H1 (cell line): ENCODE measurements at regions not wholly inside any gene's neighbourhood (a gene's known extent, or its start where the extent isn't known, plus 50 kb on each side); places are given as distances from the start of the nearest gene placed in this dataset.

ENCODE experiments used
- CTCF ChIA-PET: fragments of 300-600 bp; sonication (Branson Sonifier 250); formaldehyde crosslinking; loops from one replicate; lab custom pipeline; 2021; ENCODE audit not compliant: partially characterized antibody; lab: Charles Lee
- POLR2A ChIA-PET: fragments of 300-600 bp; sonication (Branson Sonifier 250); formaldehyde crosslinking; loops from one replicate; lab custom pipeline; 2021; ENCODE audit warnings: inconsistent platforms; ENCODE audit not compliant: partially characterized antibody; lab: Charles Lee
- DNase-seq, 2 experiments: peaks; one replicate each; pipeline versions ENCODE4 v3.0.0 to v3.0.0-alpha.2; 2010 to 2022; ENCODE audit warnings: low spot score in 2 of 2, low read depth in 1 of 2, mixed read lengths in 1 of 2
- FAIRE-seq: peaks from 2 replicates; lab custom pipeline; 2011; peaks lifted over from hg19 to GRCh38; lab: Jason Lieb, UNC
- H2AFZ ChIP-seq: 2 replicates; pipeline ENCODE4 v1.8.1; 2012; ENCODE audit warnings: low read length, inconsistent platforms
- H2AK5ac ChIP-seq: 2 replicates; pipeline ENCODE4 v1.6.1; 2013; ENCODE audit warnings: low read depth, low read length
- H2BK120ac ChIP-seq: replicated peaks from 2 replicates; pipeline ENCODE3; 2013; ENCODE audit warnings: low read depth, low read length, inconsistent platforms
- H2BK12ac ChIP-seq: 2 replicates; pipeline ENCODE4 v1.6.1; 2013; ENCODE audit warnings: low read depth, low read length
- H2BK15ac ChIP-seq: 2 replicates; pipeline ENCODE4 v1.6.1; 2013; ENCODE audit warnings: low read length
- H2BK20ac ChIP-seq: 2 replicates; pipeline ENCODE4 v1.6.1; 2013; ENCODE audit warnings: low read length
- H2BK5ac ChIP-seq: 2 replicates; pipeline ENCODE4 v1.6.1; 2013; ENCODE audit warnings: low read depth, low read length
- H3K14ac ChIP-seq: 2 replicates; pipeline ENCODE4 v1.6.1; 2013; ENCODE audit warnings: inconsistent platforms; ENCODE audit not compliant: insufficient read length
- H3K18ac ChIP-seq: 2 replicates; pipeline ENCODE4 v1.6.1; 2013; ENCODE audit warnings: low read length; ENCODE audit errors: extremely low read depth
- H3K23ac ChIP-seq: 2 replicates; pipeline ENCODE4 v1.6.1; 2013; ENCODE audit warnings: inconsistent platforms; ENCODE audit not compliant: insufficient read length
- H3K23me2 ChIP-seq: 2 replicates; pipeline ENCODE4 v1.6.1; 2013; ENCODE audit warnings: low read depth, low read length
- H3K27ac ChIP-seq: 2 replicates; pipeline ENCODE4 v1.6.1; 2011; ENCODE audit warnings: low read depth, low read length, inconsistent platforms
- H3K27me3 ChIP-seq, 4 experiments: replicated peaks in 1 of 4; 1 replicate in 1 of 4; 2 replicates in 3 of 4; pipeline versions ENCODE4 v1.6.1 to v1.8.1; 2011 to 2013; ENCODE audit warnings: low read length in 3 of 4, mild to moderate bottlenecking in 3 of 4, inconsistent platforms in 2 of 4, mixed read lengths in 2 of 4, moderate library complexity in 1 of 4; ENCODE audit not compliant: control insufficient read depth in 3 of 4, insufficient read depth in 3 of 4; ENCODE audit errors: extremely low read depth in 1 of 4
- H3K36me3 ChIP-seq, 4 experiments: 2 replicates each; pipeline versions ENCODE4 v1.6.1 to v1.8.1; 2011 to 2013; ENCODE audit warnings: mild to moderate bottlenecking in 4 of 4, low read length in 3 of 4, moderate library complexity in 2 of 4, control low read depth in 1 of 4, inconsistent platforms in 1 of 4; ENCODE audit not compliant: insufficient read depth in 4 of 4, control insufficient read depth in 2 of 4
- H3K4ac ChIP-seq: replicated peaks from 2 replicates; pipeline ENCODE3; 2013; ENCODE audit warnings: low read length, low read depth, mixed read lengths, inconsistent platforms; ENCODE audit not compliant: insufficient read length
- H3K4me1 ChIP-seq, 4 experiments: replicated peaks in 1 of 4; 1 replicate in 1 of 4; 2 replicates in 3 of 4; pipeline versions ENCODE4 v1.6.1 to v1.8.1; 2011 to 2013; ENCODE audit warnings: low read length in 3 of 4, inconsistent platforms in 2 of 4, mixed read lengths in 1 of 4; ENCODE audit not compliant: insufficient read depth in 4 of 4, control insufficient read depth in 3 of 4
- H3K4me2 ChIP-seq, 2 experiments: 2 replicates each; pipeline versions ENCODE4 v1.6.1 to v1.8.1; 2011 to 2013; ENCODE audit warnings: low read depth in 2 of 2, low read length in 2 of 2, control low read depth in 1 of 2, inconsistent platforms in 1 of 2, mild to moderate bottlenecking in 1 of 2; ENCODE audit not compliant: insufficient read depth in 1 of 2
- H3K4me3 ChIP-seq, 4 experiments: fragments of 200-600, 300-600 bp in 1 of 4; sonication (generic), shearing (Covaris generic), sonication (Bioruptor Twin) in 1 of 4; 2 replicates each; pipeline versions ENCODE4 v1.5.1 to v1.8.1; 2011 to 2016; ENCODE audit warnings: low read length in 4 of 4, low read depth in 3 of 4, control low read depth in 2 of 4, inconsistent platforms in 2 of 4, mild to moderate bottlenecking in 2 of 4, mixed read lengths in 1 of 4, moderate library complexity in 1 of 4; ENCODE audit not compliant: insufficient read depth in 2 of 4; ENCODE audit errors: extremely low read depth in 1 of 4
- H3K56ac ChIP-seq: replicated peaks from 2 replicates; pipeline ENCODE3; 2013; ENCODE audit warnings: low read depth, mild to moderate bottlenecking, mixed read lengths, low read length, inconsistent platforms; ENCODE audit not compliant: insufficient read length
- H3K79me1 ChIP-seq: 2 replicates; pipeline ENCODE4 v1.6.1; 2013; ENCODE audit warnings: low read depth, low read length, control low read depth
- H3K79me2 ChIP-seq, 2 experiments: 2 replicates each; pipeline versions ENCODE4 v1.6.1 to v1.8.1; 2012 to 2013; ENCODE audit warnings: low read length in 2 of 2, mild to moderate bottlenecking in 2 of 2, inconsistent platforms in 1 of 2; ENCODE audit not compliant: insufficient read depth in 2 of 2, control insufficient read depth in 1 of 2
- H3K9ac ChIP-seq, 4 experiments: replicated peaks in 1 of 4; 1 replicate in 1 of 4; 2 replicates in 3 of 4; pipeline versions ENCODE4 v1.6.1 to v1.8.1; 2011 to 2013; ENCODE audit warnings: low read depth in 3 of 4, low read length in 3 of 4, control low read depth in 2 of 4, mild to moderate bottlenecking in 2 of 4, moderate library complexity in 2 of 4, inconsistent platforms in 1 of 4; ENCODE audit errors: extremely low read depth in 1 of 4
- H3K9me3 ChIP-seq, 2 experiments: 2 replicates each; pipeline versions ENCODE4 v1.6.1 to v1.8.1; 2012 to 2013; ENCODE audit warnings: mild to moderate bottlenecking in 2 of 2, moderate library complexity in 2 of 2, control low read depth in 1 of 2, inconsistent platforms in 1 of 2, low read depth in 1 of 2, low read length in 1 of 2, mixed read lengths in 1 of 2; ENCODE audit not compliant: insufficient read depth in 2 of 2
- H4K20me1 ChIP-seq, 2 experiments: replicated peaks in 1 of 2; 2 replicates each; pipeline versions ENCODE3 to v1.8.1; 2011 to 2013; ENCODE audit warnings: inconsistent platforms in 2 of 2, low read length in 2 of 2, mild to moderate bottlenecking in 1 of 2; ENCODE audit not compliant: insufficient read depth in 2 of 2, control insufficient read depth in 1 of 2
- H4K5ac ChIP-seq: 2 replicates; pipeline ENCODE4 v1.6.1; 2013; ENCODE audit warnings: low read length, low read depth, mixed read lengths, inconsistent platforms; ENCODE audit not compliant: insufficient read length
- H4K8ac ChIP-seq: 2 replicates; pipeline ENCODE4 v1.8.0; 2013; ENCODE audit warnings: mild to moderate bottlenecking, moderate library complexity, low read length, inconsistent platforms; ENCODE audit not compliant: insufficient read depth; ENCODE audit errors: extremely low read depth
- H4K91ac ChIP-seq: replicated peaks from 2 replicates; pipeline ENCODE3; 2013; ENCODE audit warnings: low read length, mixed read lengths, inconsistent platforms; ENCODE audit not compliant: insufficient read length
- CBX5 ChIP-seq: fragments of 300-800, 300-1000 bp; sonication (generic); IDR thresholded peaks from 2 replicates; pipeline ENCODE4 v1.7.1; 2016; ENCODE audit warnings: antibody characterized with exemption, low read length, low read depth
- CBX8 ChIP-seq: fragments of 300-800, 300-1000 bp; sonication (generic); IDR thresholded peaks from 2 replicates; pipeline ENCODE4 v1.7.1; 2016; ENCODE audit warnings: low read depth, low read length, borderline replicate concordance
- CTBP2 ChIP-seq: IDR thresholded peaks from 2 replicates; pipeline ENCODE4 v1.7.0; 2011; ENCODE audit warnings: borderline replicate concordance, mild to moderate bottlenecking, moderate library complexity, mixed read lengths, low read length; ENCODE audit not compliant: insufficient read depth, insufficient read length
- FOSL1 ChIP-seq: IDR thresholded peaks from 2 replicates; pipeline ENCODE4 v1.6.1; 2011; ENCODE audit warnings: mild to moderate bottlenecking, low read depth, low read length, moderate library complexity; ENCODE audit not compliant: insufficient read depth
- GTF2F1 ChIP-seq: IDR thresholded peaks from 2 replicates; pipeline ENCODE4 v1.6.1; 2012; ENCODE audit warnings: low read depth, low read length, improper control_type of control experiment, borderline replicate concordance
- JUN ChIP-seq: IDR thresholded peaks from 2 replicates; pipeline ENCODE4 v1.6.1; 2011; ENCODE audit warnings: low read depth, mild to moderate bottlenecking, improper control_type of control experiment, low read length
- MAFK ChIP-seq: IDR thresholded peaks from 2 replicates; pipeline ENCODE4 v1.6.1; 2012; ENCODE audit warnings: low read depth, mild to moderate bottlenecking, improper control_type of control experiment, low read length
- NANOG ChIP-seq: IDR thresholded peaks from 2 replicates; pipeline ENCODE4 v1.6.1; 2011; ENCODE audit warnings: low read length, low read depth, mild to moderate bottlenecking, inconsistent platforms; ENCODE audit not compliant: insufficient read depth, poor library complexity, severe bottlenecking
- POU5F1 ChIP-seq: IDR thresholded peaks from 2 replicates; pipeline ENCODE4 v1.6.1; 2011; ENCODE audit warnings: low read depth, mild to moderate bottlenecking, low read length, moderate library complexity
- RNF2 ChIP-seq: fragments of 200-900, 300-1000 bp; sonication (generic); IDR thresholded peaks from 2 replicates; pipeline ENCODE4 v1.7.1; 2016; ENCODE audit warnings: borderline replicate concordance, low read depth, mild to moderate bottlenecking, antibody characterized with exemption, low read length; ENCODE audit not compliant: poor library complexity, severe bottlenecking; ENCODE audit errors: missing control alignments
- RXRA ChIP-seq: IDR thresholded peaks from 2 replicates; pipeline ENCODE4 v1.6.1; 2011; ENCODE audit warnings: low read depth, mild to moderate bottlenecking, low read length, moderate library complexity; ENCODE audit not compliant: insufficient read depth
- SIRT6 ChIP-seq: IDR thresholded peaks from one replicate; pipeline ENCODE4 v1.7.1; 2012; ENCODE audit warnings: low read length, inconsistent platforms
- SP4 ChIP-seq: IDR thresholded peaks from 2 replicates; pipeline ENCODE4 v1.6.1; 2012; ENCODE audit warnings: low read length, inconsistent platforms
- WGBS, 2 experiments: shearing (Covaris generic) in 1 of 2; methylation state at CpG; one replicate each; pipeline versions ENCODE4 v1.1.6 to v1.1.7; 2013 to 2015; ENCODE audit warnings: low lambda C conversion rate in 2 of 2, mixed read lengths in 2 of 2, inconsistent platforms in 1 of 2, low coverage in 1 of 2, missing lambda C conversion rate in 1 of 2; ENCODE audit not compliant: insufficient replicate concordance in 2 of 2, insufficient coverage in 1 of 2, insufficient read length in 1 of 2; ENCODE audit errors: extremely low coverage in 1 of 2, missing lambda C conversion rate in 1 of 2; 5-methylcytosine and 5-hydroxymethylcytosine counted together
- TF ChIP-seq, protein P1 (sequence below): IDR thresholded peaks from 2 replicates; pipeline ENCODE4 v1.6.1; 2012; ENCODE audit warnings: inconsistent platforms

DNA sequence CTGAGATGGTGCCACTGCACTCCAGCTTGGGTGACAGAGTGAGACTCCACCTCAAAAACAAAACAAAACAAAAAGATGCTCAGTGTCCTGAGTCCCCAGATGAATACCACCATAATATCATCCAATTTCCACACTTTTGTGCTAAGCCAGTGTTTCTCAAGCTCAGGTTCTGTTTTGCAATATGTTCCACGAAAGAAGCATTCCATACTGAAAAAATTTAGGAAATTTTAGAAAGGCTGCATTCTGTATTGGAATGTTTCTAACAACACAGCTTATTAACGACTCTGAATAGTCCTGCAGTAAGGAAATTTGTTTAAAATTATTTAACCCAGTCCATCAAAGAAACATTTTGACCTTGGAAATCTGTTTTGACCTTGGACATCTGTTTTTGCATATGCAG, 142.4 kb downstream of the EPC1 start:
- DNase-seq = no peak
- Histone ChIP-seq H3K36me3 (no peaks in the 10 kb centered on the region), H3K4ac (no peak overlapping the region), H2BK5ac (no peak overlapping the region), H4K20me1 (no peaks in the 10 kb centered on the region), H3K23ac (no peak overlapping the region), H3K14ac (no peak overlapping the region), H4K8ac (no peak overlapping the region), H3K18ac (no peak overlapping the region), H4K91ac (no peak overlapping the region), H3K23me2 (no peaks in the 10 kb centered on the region), H3K4me2 (no peak overlapping the region), H3K4me1 (no peaks in the 10 kb centered on the region), H3K56ac (no peak overlapping the region), H4K5ac (no peak overlapping the region), H3K9me3 (no peaks in the 10 kb centered on the region), H2BK12ac (no peak overlapping the region), H3K4me3 (no peak overlapping the region), H2AK5ac (no peak overlapping the region), H2BK20ac (no peak overlapping the region), H2BK15ac (no peak overlapping the region), H3K9ac (no peak overlapping the region), H3K27me3 (no peaks in the 10 kb centered on the region), H3K79me1 (no peaks in the 10 kb centered on the region), H3K27ac (no peak overlapping the region), H2BK120ac (no peak overlapping the region), H3K79me2 (no peaks in the 10 kb centered on the region), H2AFZ (no peak overlapping the region)
- ChIA-PET CTCF (interaction anchor here (0.9 to 1.6 kb wide), 7 partner anchors 9 to 152 kb away, joined by 3 to 5 read pairs (median 3); no protein-coding TSS in a partner anchor), POLR2A (no interaction called here)
- no peak for FAIRE-seq
- WGBS, 2 experiments = 90% methylated on average over 2 of the region's 2 CpGs; no CpG with 5 or more reads in 1 of the 2 experiments
- TF ChIP-seq, protein P1, sequence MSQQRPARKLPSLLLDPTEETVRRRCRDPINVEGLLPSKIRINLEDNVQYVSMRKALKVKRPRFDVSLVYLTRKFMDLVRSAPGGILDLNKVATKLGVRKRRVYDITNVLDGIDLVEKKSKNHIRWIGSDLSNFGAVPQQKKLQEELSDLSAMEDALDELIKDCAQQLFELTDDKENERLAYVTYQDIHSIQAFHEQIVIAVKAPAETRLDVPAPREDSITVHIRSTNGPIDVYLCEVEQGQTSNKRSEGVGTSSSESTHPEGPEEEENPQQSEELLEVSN = no peak
- TF ChIP-seq FOSL1 (no peak), CBX8 (no peak), SP4 (no peak), CTBP2 (no peak), GTF2F1 (no peak), MAFK (no peak), CBX5 (no peak), SIRT6 (no peak), RXRA (no peak), POU5F1 (no peak), RNF2 (no peak), JUN (no peak), NANOG (no peak)
